GM18861 (cell line): ENCODE measurements at regions not wholly inside any gene's neighbourhood (a gene's known extent, or its start where the extent isn't known, plus 50 kb on each side); places are given as distances from the start of the nearest gene placed in this dataset.
A peak's percentile ranks its signal among the peaks of the same experiment; 100 is the strongest.
"Not testable (repeated sequence)": the region's sequence is repeated elsewhere in the genome, so short reads cannot be mapped to it uniquely, and the experiment has no call there.

Source experiments
- ATAC-seq: cut with Tn5 transposase; IDR thresholded peaks from one replicate; pipeline ENCODE4 v1.9.1; 2021; ENCODE audit not compliant: unreplicated experiment

- no peak for ATAC-seq
Observed at GRCh38 chr5:94027145-94027544, 285.7 kb upstream of the POU5F2 start.

- no peak for ATAC-seq
Observed at GRCh38 chr5:94025788-94026473, 284.5 kb upstream of the POU5F2 start.

GRCh38 chr5:94024620-94025019 is 283.2 kb upstream of the POU5F2 start:
- ATAC-seq: no peak

- ATAC-seq: no peak
Observed at GRCh38 chr5:94024101-94024500, 282.7 kb upstream of the POU5F2 start.

- no peak for ATAC-seq
Observed at GRCh38 chr5:94021246-94021645, 279.8 kb upstream of the POU5F2 start.

- no peak for ATAC-seq
Observed at GRCh38 chr5:94017579-94017978, 276.2 kb upstream of the POU5F2 start.

- no peak for ATAC-seq
Observed at GRCh38 chr5:94010814-94011213, 269.4 kb upstream of the POU5F2 start.

- ATAC-seq: no peak
Observed at GRCh38 chr5:94009161-94009560, 267.8 kb upstream of the POU5F2 start.

- no peak for ATAC-seq
Observed at GRCh38 chr5:93998951-93999455, 257.6 kb upstream of the POU5F2 start.

- no peak for ATAC-seq
Observed at GRCh38 chr5:93997562-93997961, 256.2 kb upstream of the POU5F2 start.

GRCh38 chr5:93995126-93995621 is 253.8 kb upstream of the POU5F2 start:
- ATAC-seq: peak; percentile 79

GRCh38 chr5:93993161-93993560 is 251.8 kb upstream of the POU5F2 start:
- no peak for ATAC-seq

GRCh38 chr5:93990504-93991070 is 249.2 kb upstream of the POU5F2 start:
- ATAC-seq: no peak

GRCh38 chr5:93985940-93986570 is 244.7 kb upstream of the POU5F2 start:
- not testable (repeated sequence) for ATAC-seq

GRCh38 chr5:93978222-93978621 is 236.8 kb upstream of the POU5F2 start:
- no peak for ATAC-seq

GRCh38 chr5:93967923-93968322 is 226.5 kb upstream of the POU5F2 start:
- ATAC-seq: no peak

- no peak for ATAC-seq
Observed at GRCh38 chr5:93964421-93964820, 223.0 kb upstream of the POU5F2 start.

GRCh38 chr5:93960042-93960441 is 218.6 kb upstream of the POU5F2 start:
- ATAC-seq: no peak

GRCh38 chr5:93956006-93956405 is 214.6 kb upstream of the POU5F2 start:
- no peak for ATAC-seq

- no peak for ATAC-seq
Observed at GRCh38 chr5:93954421-93955069, 213.1 kb upstream of the POU5F2 start.

- no peak for ATAC-seq
Observed at GRCh38 chr5:93953442-93953841, 212.0 kb upstream of the POU5F2 start.

GRCh38 chr5:93941897-93942296 is 200.5 kb upstream of the POU5F2 start:
- no peak for ATAC-seq
